GM23338 (cell line): ENCODE measurements at regions not wholly inside any gene's neighbourhood (a gene's known extent, or its start where the extent isn't known, plus 50 kb on each side); places are given as distances from the start of the nearest gene placed in this dataset.

Experiments
- POLR2AphosphoS5 ChIP-seq: IDR thresholded peaks from 2 replicates; pipeline ENCODE4 v1.6.1; 2016; ENCODE audit warnings: antibody characterized with exemption, low read depth
- TF ChIP-seq, protein P1 (sequence below): IDR thresholded peaks from one replicate; pipeline ENCODE4 v1.6.1; 2018; ENCODE audit warnings: antibody characterized with exemption; ENCODE audit not compliant: unreplicated experiment
- TF ChIP-seq, protein P2 (sequence below), 2 experiments: fragments of 200-600 bp in 1 of 2; sonication (generic) in 1 of 2; conservative IDR thresholded peaks; 2 replicates each; pipeline versions ENCODE4 v1.5.1 to v1.6.1; 2016 to 2017; ENCODE audit warnings: antibody characterized with exemption in 2 of 2, low read depth in 2 of 2, mild to moderate bottlenecking in 2 of 2, moderate library complexity in 1 of 2
- TF ChIP-seq, protein P3 (sequence below): IDR thresholded peaks from 2 replicates; pipeline ENCODE4 v1.6.1; 2016; ENCODE audit warnings: antibody characterized with exemption

GRCh38 chr17:6274310-6274709 is 160.6 kb downstream of the AIPL1 start:
- TF ChIP-seq, protein P1, sequence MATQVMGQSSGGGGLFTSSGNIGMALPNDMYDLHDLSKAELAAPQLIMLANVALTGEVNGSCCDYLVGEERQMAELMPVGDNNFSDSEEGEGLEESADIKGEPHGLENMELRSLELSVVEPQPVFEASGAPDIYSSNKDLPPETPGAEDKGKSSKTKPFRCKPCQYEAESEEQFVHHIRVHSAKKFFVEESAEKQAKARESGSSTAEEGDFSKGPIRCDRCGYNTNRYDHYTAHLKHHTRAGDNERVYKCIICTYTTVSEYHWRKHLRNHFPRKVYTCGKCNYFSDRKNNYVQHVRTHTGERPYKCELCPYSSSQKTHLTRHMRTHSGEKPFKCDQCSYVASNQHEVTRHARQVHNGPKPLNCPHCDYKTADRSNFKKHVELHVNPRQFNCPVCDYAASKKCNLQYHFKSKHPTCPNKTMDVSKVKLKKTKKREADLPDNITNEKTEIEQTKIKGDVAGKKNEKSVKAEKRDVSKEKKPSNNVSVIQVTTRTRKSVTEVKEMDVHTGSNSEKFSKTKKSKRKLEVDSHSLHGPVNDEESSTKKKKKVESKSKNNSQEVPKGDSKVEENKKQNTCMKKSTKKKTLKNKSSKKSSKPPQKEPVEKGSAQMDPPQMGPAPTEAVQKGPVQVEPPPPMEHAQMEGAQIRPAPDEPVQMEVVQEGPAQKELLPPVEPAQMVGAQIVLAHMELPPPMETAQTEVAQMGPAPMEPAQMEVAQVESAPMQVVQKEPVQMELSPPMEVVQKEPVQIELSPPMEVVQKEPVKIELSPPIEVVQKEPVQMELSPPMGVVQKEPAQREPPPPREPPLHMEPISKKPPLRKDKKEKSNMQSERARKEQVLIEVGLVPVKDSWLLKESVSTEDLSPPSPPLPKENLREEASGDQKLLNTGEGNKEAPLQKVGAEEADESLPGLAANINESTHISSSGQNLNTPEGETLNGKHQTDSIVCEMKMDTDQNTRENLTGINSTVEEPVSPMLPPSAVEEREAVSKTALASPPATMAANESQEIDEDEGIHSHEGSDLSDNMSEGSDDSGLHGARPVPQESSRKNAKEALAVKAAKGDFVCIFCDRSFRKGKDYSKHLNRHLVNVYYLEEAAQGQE: no peak
- TF ChIP-seq, protein P2, sequence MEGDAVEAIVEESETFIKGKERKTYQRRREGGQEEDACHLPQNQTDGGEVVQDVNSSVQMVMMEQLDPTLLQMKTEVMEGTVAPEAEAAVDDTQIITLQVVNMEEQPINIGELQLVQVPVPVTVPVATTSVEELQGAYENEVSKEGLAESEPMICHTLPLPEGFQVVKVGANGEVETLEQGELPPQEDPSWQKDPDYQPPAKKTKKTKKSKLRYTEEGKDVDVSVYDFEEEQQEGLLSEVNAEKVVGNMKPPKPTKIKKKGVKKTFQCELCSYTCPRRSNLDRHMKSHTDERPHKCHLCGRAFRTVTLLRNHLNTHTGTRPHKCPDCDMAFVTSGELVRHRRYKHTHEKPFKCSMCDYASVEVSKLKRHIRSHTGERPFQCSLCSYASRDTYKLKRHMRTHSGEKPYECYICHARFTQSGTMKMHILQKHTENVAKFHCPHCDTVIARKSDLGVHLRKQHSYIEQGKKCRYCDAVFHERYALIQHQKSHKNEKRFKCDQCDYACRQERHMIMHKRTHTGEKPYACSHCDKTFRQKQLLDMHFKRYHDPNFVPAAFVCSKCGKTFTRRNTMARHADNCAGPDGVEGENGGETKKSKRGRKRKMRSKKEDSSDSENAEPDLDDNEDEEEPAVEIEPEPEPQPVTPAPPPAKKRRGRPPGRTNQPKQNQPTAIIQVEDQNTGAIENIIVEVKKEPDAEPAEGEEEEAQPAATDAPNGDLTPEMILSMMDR (conservative IDR thresholded peaks at IDR 0.05; ENCODE audit: low read depth in 2 of 2): no peak
- TF ChIP-seq POLR2AphosphoS5: no peak
- TF ChIP-seq, protein P3, sequence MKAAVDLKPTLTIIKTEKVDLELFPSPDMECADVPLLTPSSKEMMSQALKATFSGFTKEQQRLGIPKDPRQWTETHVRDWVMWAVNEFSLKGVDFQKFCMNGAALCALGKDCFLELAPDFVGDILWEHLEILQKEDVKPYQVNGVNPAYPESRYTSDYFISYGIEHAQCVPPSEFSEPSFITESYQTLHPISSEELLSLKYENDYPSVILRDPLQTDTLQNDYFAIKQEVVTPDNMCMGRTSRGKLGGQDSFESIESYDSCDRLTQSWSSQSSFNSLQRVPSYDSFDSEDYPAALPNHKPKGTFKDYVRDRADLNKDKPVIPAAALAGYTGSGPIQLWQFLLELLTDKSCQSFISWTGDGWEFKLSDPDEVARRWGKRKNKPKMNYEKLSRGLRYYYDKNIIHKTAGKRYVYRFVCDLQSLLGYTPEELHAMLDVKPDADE: no peak
